Endothelial cell of umbilical vein (primary cell): ENCODE measurements at regions not wholly inside any gene's neighbourhood (a gene's known extent, or its start where the extent isn't known, plus 50 kb on each side); places are given as distances from the start of the nearest gene placed in this dataset.

Experiments
- BruUV-seq: library from RNA; stranded (reverse); fragments of 400-500 nt; replicated peaks from 2 replicates; lab custom pipeline; 2021; lab: Mats Ljungman, UMichigan
- CTCF ChIA-PET: fragments of 300-600, 350-600 bp; sonication (Branson Sonifier 250); formaldehyde crosslinking; loops from one replicate; lab custom pipeline; 2021; ENCODE audit warnings: antibody characterized with exemption, inconsistent platforms; lab: Charles Lee
- POLR2A ChIA-PET: fragments of 300-600, 350-600 bp; sonication (Branson Sonifier 250); formaldehyde crosslinking; loops from one replicate; lab custom pipeline; 2021; ENCODE audit warnings: antibody characterized with exemption, inconsistent platforms; lab: Charles Lee
- DNase-seq: peaks from one replicate; pipeline ENCODE4 v3.0.0-alpha.2; 2011; ENCODE audit warnings: low read depth, low spot score
- FAIRE-seq: peaks from 2 replicates; lab custom pipeline; 2011; peaks lifted over from hg19 to GRCh38; lab: Jason Lieb, UNC
- H2AFZ ChIP-seq: 2 replicates; pipeline ENCODE4 v1.6.0; 2012; ENCODE audit warnings: low read depth, low read length, control low read depth, inconsistent platforms
- H3K27ac ChIP-seq: 2 replicates; pipeline ENCODE4 v1.5.1; 2011; ENCODE audit warnings: low read depth, mild to moderate bottlenecking, control low read depth, low read length, moderate library complexity; ENCODE audit not compliant: insufficient read depth
- H3K27me3 ChIP-seq, 2 experiments: 2 replicates each; pipeline versions ENCODE4 v1.6.0 to v1.6.1; 2011; ENCODE audit warnings: low read length in 2 of 2, mixed read lengths in 1 of 2; ENCODE audit not compliant: control insufficient read depth in 2 of 2, insufficient read depth in 2 of 2
- H3K36me3 ChIP-seq, 2 experiments: 2 replicates in 1 of 2; 3 replicates in 1 of 2; pipeline ENCODE4 v1.5.1; 2011; ENCODE audit warnings: low read length in 2 of 2, mild to moderate bottlenecking in 1 of 2, moderate library complexity in 1 of 2; ENCODE audit not compliant: control insufficient read depth in 2 of 2, insufficient read depth in 2 of 2; ENCODE audit errors: extremely low read depth in 1 of 2
- H3K4me1 ChIP-seq: 3 replicates; pipeline ENCODE4 v1.5.1; 2011; ENCODE audit warnings: mild to moderate bottlenecking, low read length; ENCODE audit not compliant: control insufficient read depth, insufficient read depth; ENCODE audit errors: extremely low read depth
- H3K4me2 ChIP-seq: 2 replicates; pipeline ENCODE4 v1.6.1; 2011; ENCODE audit warnings: low read length, control low read depth, mixed read lengths; ENCODE audit not compliant: insufficient read depth
- H3K4me3 ChIP-seq, 3 experiments: fragments of 200-600 bp in 1 of 3; sonication (generic), shearing (Covaris generic) in 1 of 3; replicated peaks in 1 of 3; 2 replicates each; pipeline ENCODE4 v1.5.1; 2011 to 2016; ENCODE audit warnings: control low read depth in 3 of 3, low read length in 3 of 3, mild to moderate bottlenecking in 2 of 3, inconsistent platforms in 1 of 3, low read depth in 1 of 3, moderate library complexity in 1 of 3; ENCODE audit not compliant: insufficient read depth in 1 of 3
- H3K79me2 ChIP-seq: 2 replicates; pipeline ENCODE4 v1.6.0; 2012; ENCODE audit warnings: low read length, inconsistent platforms; ENCODE audit not compliant: control insufficient read depth, insufficient read depth
- H3K9ac ChIP-seq: replicated peaks from 2 replicates; pipeline ENCODE3; 2011; ENCODE audit warnings: low read length, control low read depth; ENCODE audit not compliant: insufficient read depth; ENCODE audit errors: extremely low read depth
- H3K9me1 ChIP-seq: replicated peaks from 3 replicates; pipeline ENCODE4 v1.6.0; 2011; ENCODE audit warnings: mild to moderate bottlenecking, low read length; ENCODE audit not compliant: control insufficient read depth, insufficient read depth; ENCODE audit errors: extremely low read depth
- H3K9me3 ChIP-seq: replicated peaks from 2 replicates; pipeline ENCODE4 v1.5.1; 2012; ENCODE audit warnings: low read length, inconsistent platforms; ENCODE audit not compliant: control insufficient read depth, insufficient read depth
- H4K20me1 ChIP-seq: replicated peaks from 2 replicates; pipeline ENCODE3; 2011; ENCODE audit warnings: mild to moderate bottlenecking, low read length; ENCODE audit not compliant: control insufficient read depth, insufficient read depth; ENCODE audit errors: extremely low read depth
- EZH2 ChIP-seq: IDR thresholded peaks from 2 replicates; pipeline ENCODE4 v1.6.1; 2012; ENCODE audit warnings: borderline replicate concordance, low read depth, mild to moderate bottlenecking, moderate library complexity, low read length, inconsistent platforms; ENCODE audit not compliant: severe bottlenecking
- FOS ChIP-seq: IDR thresholded peaks from 2 replicates; pipeline ENCODE4 v1.6.1; 2011; ENCODE audit warnings: mild to moderate bottlenecking, low read length, moderate library complexity, borderline replicate concordance; ENCODE audit not compliant: insufficient read depth
- GATA2 ChIP-seq: IDR thresholded peaks from 2 replicates; pipeline ENCODE4 v1.7.0; 2011; ENCODE audit warnings: low read depth, mild to moderate bottlenecking, moderate library complexity, mixed read lengths, low read length; ENCODE audit not compliant: insufficient read length, insufficient read depth
- JUN ChIP-seq: IDR thresholded peaks from 2 replicates; pipeline ENCODE4 v1.6.1; 2011; ENCODE audit warnings: borderline replicate concordance, low read depth; ENCODE audit not compliant: insufficient read length, insufficient read depth
- MYC ChIP-seq: IDR thresholded peaks from one replicate; pipeline ENCODE4 v1.6.1; 2011; ENCODE audit warnings: mild to moderate bottlenecking, low read depth, low read length
- POLR2A ChIP-seq: IDR thresholded peaks from 2 replicates; pipeline ENCODE4 v1.6.1; 2012; ENCODE audit warnings: low read depth, mild to moderate bottlenecking, control low read depth, low read length
- POLR2AphosphoS5 ChIP-seq: IDR thresholded peaks from 2 replicates; pipeline ENCODE4 v1.6.1; 2012; ENCODE audit warnings: low read depth, mild to moderate bottlenecking, control low read depth, low read length, moderate library complexity; ENCODE audit not compliant: insufficient read depth
- dilution Hi-C: fragments of 300-500 bp; cut with MboI; formaldehyde crosslinking; loops from one replicate; pipeline ENCODE4 v1.15.0; 2019; ENCODE audit warnings: low sequenced_read_pairs; ENCODE audit not compliant: extremely low pct_ligation_motif_present
- intact Hi-C: fragments of 100-400 bp; cut with micrococcal nuclease; formaldehyde crosslinking; loops from one replicate; pipeline ENCODE4 v1.10.0; 2022
- TF ChIP-seq, protein P1 (sequence below): IDR thresholded peaks from 2 replicates; pipeline ENCODE4 v1.6.1; 2011; ENCODE audit not compliant: insufficient read depth, insufficient read length
- TF ChIP-seq, protein P2 (sequence below), 2 donors: IDR thresholded peaks; 1 replicate in 1 of 2; 2 replicates in 1 of 2; pipeline ENCODE4 v1.5.1; 2011; ENCODE audit warnings: low read length in 2 of 2, mild to moderate bottlenecking in 2 of 2, moderate library complexity in 2 of 2, control low read depth in 1 of 2, inconsistent platforms in 1 of 2, low read depth in 1 of 2; ENCODE audit not compliant: insufficient read depth in 1 of 2; ENCODE audit errors: extremely low read depth in 1 of 2

DNA sequence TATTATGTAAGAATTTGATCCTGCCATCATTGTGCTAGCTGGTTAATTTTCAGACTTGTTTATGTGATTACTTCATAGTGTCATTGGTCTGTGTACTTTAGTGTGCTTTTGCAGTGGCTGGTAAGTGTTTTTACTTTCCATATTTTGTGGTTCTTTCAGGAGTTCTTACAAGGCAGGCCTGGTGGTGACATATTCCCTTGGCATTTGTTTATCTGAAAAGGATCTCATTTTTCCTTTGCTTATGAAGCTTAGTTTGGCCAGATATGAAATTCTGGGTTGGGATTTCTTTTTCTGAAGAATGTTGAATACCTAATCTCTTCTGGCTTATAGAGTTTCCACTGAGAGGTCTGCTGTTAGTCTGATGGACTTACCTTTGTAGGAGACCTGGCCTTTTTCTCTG, 72.8 kb upstream of the MC4R start:
- ChIA-PET CTCF (no interaction called here), POLR2A (no interaction called here)
- H3K9me1 ChIP-seq, result no peaks in the 10 kb centered on the region
- no peak overlapping the region for H2AFZ ChIP-seq
- no peak overlapping the region for H3K4me2 ChIP-seq
- H3K4me3 ChIP-seq, result no peak overlapping the region
- no peaks in the 10 kb centered on the region for H4K20me1 ChIP-seq
- H3K4me1 ChIP-seq, result no peaks in the 10 kb centered on the region
- dilution Hi-C loops (loop anchor here (25.0 kb wide), 1 partner anchor 633 kb away; no protein-coding TSS in a partner anchor), intact Hi-C loops (no loop called here)
- no peaks in the 10 kb centered on the region for H3K36me3 ChIP-seq
- no peaks in the 10 kb centered on the region for H3K9me3 ChIP-seq
- H3K9ac ChIP-seq, result no peak overlapping the region
- no peak for FAIRE-seq
- TF ChIP-seq, protein P1, sequence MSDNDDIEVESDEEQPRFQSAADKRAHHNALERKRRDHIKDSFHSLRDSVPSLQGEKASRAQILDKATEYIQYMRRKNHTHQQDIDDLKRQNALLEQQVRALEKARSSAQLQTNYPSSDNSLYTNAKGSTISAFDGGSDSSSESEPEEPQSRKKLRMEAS, result no peak
- TF ChIP-seq, protein P2, sequence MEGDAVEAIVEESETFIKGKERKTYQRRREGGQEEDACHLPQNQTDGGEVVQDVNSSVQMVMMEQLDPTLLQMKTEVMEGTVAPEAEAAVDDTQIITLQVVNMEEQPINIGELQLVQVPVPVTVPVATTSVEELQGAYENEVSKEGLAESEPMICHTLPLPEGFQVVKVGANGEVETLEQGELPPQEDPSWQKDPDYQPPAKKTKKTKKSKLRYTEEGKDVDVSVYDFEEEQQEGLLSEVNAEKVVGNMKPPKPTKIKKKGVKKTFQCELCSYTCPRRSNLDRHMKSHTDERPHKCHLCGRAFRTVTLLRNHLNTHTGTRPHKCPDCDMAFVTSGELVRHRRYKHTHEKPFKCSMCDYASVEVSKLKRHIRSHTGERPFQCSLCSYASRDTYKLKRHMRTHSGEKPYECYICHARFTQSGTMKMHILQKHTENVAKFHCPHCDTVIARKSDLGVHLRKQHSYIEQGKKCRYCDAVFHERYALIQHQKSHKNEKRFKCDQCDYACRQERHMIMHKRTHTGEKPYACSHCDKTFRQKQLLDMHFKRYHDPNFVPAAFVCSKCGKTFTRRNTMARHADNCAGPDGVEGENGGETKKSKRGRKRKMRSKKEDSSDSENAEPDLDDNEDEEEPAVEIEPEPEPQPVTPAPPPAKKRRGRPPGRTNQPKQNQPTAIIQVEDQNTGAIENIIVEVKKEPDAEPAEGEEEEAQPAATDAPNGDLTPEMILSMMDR (IDR thresholded peaks at IDR 0.05; ENCODE audit: extremely low read depth in 1 of 2, insufficient read depth in 1 of 2, low read depth in 1 of 2, low read length in 2 of 2), result no peak
- no peak for DNase-seq
- H3K27me3 ChIP-seq, result no peaks in the 10 kb centered on the region
- no TSS peak for BruUV-seq
- no peaks in the 10 kb centered on the region for H3K79me2 ChIP-seq
- no peak overlapping the region for H3K27ac ChIP-seq

DNA sequence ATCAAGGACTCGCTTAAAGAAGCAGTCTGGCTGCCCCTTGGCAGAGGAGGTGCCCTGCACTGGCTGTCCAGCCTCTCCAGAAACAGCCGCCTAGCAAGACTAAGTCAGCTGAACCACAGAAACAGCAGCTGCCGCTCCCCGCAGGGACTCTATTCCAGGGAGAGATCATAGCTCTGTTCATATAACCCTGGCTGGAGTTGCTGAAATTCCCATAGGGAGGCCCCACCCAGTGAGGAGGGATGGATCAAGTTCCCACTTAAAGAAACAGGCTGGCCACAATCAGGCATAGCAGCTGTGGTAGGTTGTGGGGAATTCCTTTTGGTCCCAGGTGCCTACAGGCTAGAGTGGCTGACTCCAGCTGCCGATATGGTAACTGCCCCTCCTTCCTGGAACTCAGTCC, 74.2 kb upstream of the MC4R start:
- BruUV-seq, result no TSS peak
- dilution Hi-C loops (loop anchor here (25.0 kb wide), 1 partner anchor 635 kb away; no protein-coding TSS in a partner anchor), intact Hi-C loops (no loop called here)
- H3K9me1 ChIP-seq, result no peaks in the 10 kb centered on the region
- no peaks in the 10 kb centered on the region for H3K36me3 ChIP-seq
- no peaks in the 10 kb centered on the region for H3K79me2 ChIP-seq
- no peak overlapping the region for H2AFZ ChIP-seq
- FAIRE-seq (no peak), DNase-seq (no peak)
- no peaks in the 10 kb centered on the region for H3K27me3 ChIP-seq
- TF ChIP-seq MYC, result no peak
- TF ChIP-seq POLR2A, result no peak
- TF ChIP-seq, protein P1, result no peak
- no peak for TF ChIP-seq POLR2AphosphoS5
- TF ChIP-seq EZH2, result no peak
- no peak for TF ChIP-seq JUN
- TF ChIP-seq GATA2, result no peak
- TF ChIP-seq, protein P2 (IDR thresholded peaks at IDR 0.05; ENCODE audit: extremely low read depth in 1 of 2, insufficient read depth in 1 of 2, low read depth in 1 of 2, low read length in 2 of 2), result no peak
- TF ChIP-seq FOS, result no peak
- CTCF ChIA-PET, result no interaction called here
- H3K27ac ChIP-seq, result no peak overlapping the region
- no peak overlapping the region for H3K4me3 ChIP-seq
- no peaks in the 10 kb centered on the region for H3K4me1 ChIP-seq
- no peak overlapping the region for H3K9ac ChIP-seq
- H3K4me2 ChIP-seq, result no peak overlapping the region
- H3K9me3 ChIP-seq, result no peaks in the 10 kb centered on the region
- no peaks in the 10 kb centered on the region for H4K20me1 ChIP-seq
- POLR2A ChIA-PET, result no interaction called here
